ENCODE measurements at regions not wholly inside any gene's neighbourhood (a gene's known extent, or its start where the extent isn't known, plus 50 kb on each side); places are given as distances from the start of the nearest gene placed in this dataset.

DNA sequence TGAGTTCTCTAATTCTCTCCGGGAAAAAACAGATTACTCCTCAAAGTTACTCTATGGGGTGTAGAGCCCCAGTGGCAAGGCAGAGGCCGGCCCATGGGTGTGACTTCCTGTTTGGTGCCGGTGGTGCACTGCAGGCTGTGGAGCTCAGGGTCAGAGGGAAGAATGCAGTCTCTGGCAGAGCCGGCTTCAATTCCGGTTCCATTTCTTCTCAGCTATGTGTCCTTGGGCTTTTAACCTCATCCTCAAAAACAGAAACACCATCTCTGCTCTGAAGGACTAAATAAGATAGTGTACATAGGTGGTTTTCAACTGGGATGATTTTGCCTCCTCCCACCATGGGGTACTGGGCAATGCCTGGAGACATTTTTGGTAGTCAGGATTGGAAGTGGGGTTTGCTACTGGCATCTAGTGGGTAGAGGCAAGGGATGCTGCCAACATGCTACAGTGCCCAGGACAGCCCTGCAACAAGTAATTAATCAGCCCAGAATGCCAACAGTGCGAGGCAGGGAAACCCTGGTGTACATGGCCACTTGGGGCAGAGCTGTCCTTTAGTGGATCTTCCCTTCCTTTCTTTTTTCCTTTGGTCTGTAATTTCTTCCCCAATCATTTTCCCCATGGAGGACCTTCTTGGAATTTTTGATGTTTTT, 81.2 kb downstream of the INSIG2 start:
- H3K4me3 ChIP-seq, result no peak overlapping the region
- H3K9me1 ChIP-seq (ENCODE audit: control insufficient read depth, insufficient read depth, low read length), result no peaks in the 10 kb centered on the region
- no peaks in the 10 kb centered on the region for H3K4me1 ChIP-seq (replicated peaks in 1 of 2; ENCODE audit: control insufficient read depth in 2 of 2, insufficient read depth in 2 of 2, low read length in 2 of 2)
- intact Hi-C loops (cut with micrococcal nuclease) (no loop called here), in situ Hi-C loops (cut with MboI) (no loop called here)
- FAIRE-seq (no peak), DNase-seq (ENCODE audit: extremely low read depth in 1 of 4, low spot score in 3 of 4) (no peak), ATAC-seq (no peak)
- no TSS peak for BruUV-seq (replicated peaks)
- no peaks in the 10 kb centered on the region for H3K27me3 ChIP-seq (ENCODE audit: control insufficient read depth in 2 of 2, insufficient read depth in 2 of 2, low read length in 2 of 2)
- ChIA-PET CTCF (ENCODE audit: low intra/inter-chr PET ratio) (no interaction called here), POLR2A (no interaction called here)
- no peak overlapping the region for H3K9ac ChIP-seq (ENCODE audit: insufficient read depth in 1 of 2, low read depth in 2 of 2, low read length in 2 of 2)
- TF ChIP-seq RUNX1 (IDR thresholded peaks at IDR 0.05; ENCODE audit: low read depth), result no peak
- TF ChIP-seq TCF7 (IDR thresholded peaks at IDR 0.05; ENCODE audit: borderline replicate concordance), result no peak
- no peak for TF ChIP-seq NCOA1 (IDR thresholded peaks at IDR 0.05; ENCODE audit: low read depth)
- TF ChIP-seq, protein P1, sequence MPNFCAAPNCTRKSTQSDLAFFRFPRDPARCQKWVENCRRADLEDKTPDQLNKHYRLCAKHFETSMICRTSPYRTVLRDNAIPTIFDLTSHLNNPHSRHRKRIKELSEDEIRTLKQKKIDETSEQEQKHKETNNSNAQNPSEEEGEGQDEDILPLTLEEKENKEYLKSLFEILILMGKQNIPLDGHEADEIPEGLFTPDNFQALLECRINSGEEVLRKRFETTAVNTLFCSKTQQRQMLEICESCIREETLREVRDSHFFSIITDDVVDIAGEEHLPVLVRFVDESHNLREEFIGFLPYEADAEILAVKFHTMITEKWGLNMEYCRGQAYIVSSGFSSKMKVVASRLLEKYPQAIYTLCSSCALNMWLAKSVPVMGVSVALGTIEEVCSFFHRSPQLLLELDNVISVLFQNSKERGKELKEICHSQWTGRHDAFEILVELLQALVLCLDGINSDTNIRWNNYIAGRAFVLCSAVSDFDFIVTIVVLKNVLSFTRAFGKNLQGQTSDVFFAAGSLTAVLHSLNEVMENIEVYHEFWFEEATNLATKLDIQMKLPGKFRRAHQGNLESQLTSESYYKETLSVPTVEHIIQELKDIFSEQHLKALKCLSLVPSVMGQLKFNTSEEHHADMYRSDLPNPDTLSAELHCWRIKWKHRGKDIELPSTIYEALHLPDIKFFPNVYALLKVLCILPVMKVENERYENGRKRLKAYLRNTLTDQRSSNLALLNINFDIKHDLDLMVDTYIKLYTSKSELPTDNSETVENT (CRISPR knock-in tag; IDR thresholded peaks at IDR 0.05), result no peak
- TF ChIP-seq, protein P2, sequence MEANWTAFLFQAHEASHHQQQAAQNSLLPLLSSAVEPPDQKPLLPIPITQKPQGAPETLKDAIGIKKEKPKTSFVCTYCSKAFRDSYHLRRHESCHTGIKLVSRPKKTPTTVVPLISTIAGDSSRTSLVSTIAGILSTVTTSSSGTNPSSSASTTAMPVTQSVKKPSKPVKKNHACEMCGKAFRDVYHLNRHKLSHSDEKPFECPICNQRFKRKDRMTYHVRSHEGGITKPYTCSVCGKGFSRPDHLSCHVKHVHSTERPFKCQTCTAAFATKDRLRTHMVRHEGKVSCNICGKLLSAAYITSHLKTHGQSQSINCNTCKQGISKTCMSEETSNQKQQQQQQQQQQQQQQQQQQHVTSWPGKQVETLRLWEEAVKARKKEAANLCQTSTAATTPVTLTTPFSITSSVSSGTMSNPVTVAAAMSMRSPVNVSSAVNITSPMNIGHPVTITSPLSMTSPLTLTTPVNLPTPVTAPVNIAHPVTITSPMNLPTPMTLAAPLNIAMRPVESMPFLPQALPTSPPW (CRISPR knock-in tag; IDR thresholded peaks at IDR 0.05), result no peak
- no peak for TF ChIP-seq ZBTB8A (IDR thresholded peaks at IDR 0.05; ENCODE audit: partially characterized antibody)
- TF ChIP-seq PHTF2 (CRISPR knock-in tag; IDR thresholded peaks at IDR 0.05), result no peak
- TF ChIP-seq RBM17 (IDR thresholded peaks at IDR 0.05; ENCODE audit: borderline replicate concordance, low read depth, low read length), result no peak
- TF ChIP-seq SREBF2 (CRISPR knock-in tag; IDR thresholded peaks at IDR 0.05), result no peak
- TF ChIP-seq, protein P3, sequence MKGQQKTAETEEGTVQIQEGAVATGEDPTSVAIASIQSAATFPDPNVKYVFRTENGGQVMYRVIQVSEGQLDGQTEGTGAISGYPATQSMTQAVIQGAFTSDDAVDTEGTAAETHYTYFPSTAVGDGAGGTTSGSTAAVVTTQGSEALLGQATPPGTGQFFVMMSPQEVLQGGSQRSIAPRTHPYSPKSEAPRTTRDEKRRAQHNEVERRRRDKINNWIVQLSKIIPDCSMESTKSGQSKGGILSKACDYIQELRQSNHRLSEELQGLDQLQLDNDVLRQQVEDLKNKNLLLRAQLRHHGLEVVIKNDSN (CRISPR knock-in tag; IDR thresholded peaks at IDR 0.05), result no peak
- TF ChIP-seq, protein P4, sequence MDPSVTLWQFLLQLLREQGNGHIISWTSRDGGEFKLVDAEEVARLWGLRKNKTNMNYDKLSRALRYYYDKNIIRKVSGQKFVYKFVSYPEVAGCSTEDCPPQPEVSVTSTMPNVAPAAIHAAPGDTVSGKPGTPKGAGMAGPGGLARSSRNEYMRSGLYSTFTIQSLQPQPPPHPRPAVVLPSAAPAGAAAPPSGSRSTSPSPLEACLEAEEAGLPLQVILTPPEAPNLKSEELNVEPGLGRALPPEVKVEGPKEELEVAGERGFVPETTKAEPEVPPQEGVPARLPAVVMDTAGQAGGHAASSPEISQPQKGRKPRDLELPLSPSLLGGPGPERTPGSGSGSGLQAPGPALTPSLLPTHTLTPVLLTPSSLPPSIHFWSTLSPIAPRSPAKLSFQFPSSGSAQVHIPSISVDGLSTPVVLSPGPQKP (CRISPR knock-in tag; IDR thresholded peaks at IDR 0.05), result no peak
- no peak for TF ChIP-seq RBM22 (IDR thresholded peaks at IDR 0.05; ENCODE audit: low read depth, low read length, poor library complexity, severe bottlenecking)
- no peak for TF ChIP-seq SMAD1 (IDR thresholded peaks at IDR 0.05; ENCODE audit: low read depth, low read length, partially characterized antibody)
- H3K9me3 ChIP-seq (replicated peaks; ENCODE audit: control insufficient read depth, insufficient read depth, low read depth, low read length), result no peaks in the 10 kb centered on the region
- no peak overlapping the region for H2AFZ ChIP-seq (ENCODE audit: low read depth, low read length)
- WGBS (ENCODE audit: insufficient coverage, low coverage, missing lambda C conversion rate), result 0% methylated on average over 5 of the region's 6 CpGs
- no peaks in the 10 kb centered on the region for H3K36me3 ChIP-seq (ENCODE audit: control insufficient read depth, insufficient read depth, low read length)
- H3K79me2 ChIP-seq (ENCODE audit: control insufficient read depth, insufficient read depth, low read length), result no peaks in the 10 kb centered on the region
- no peak overlapping the region for H3K27ac ChIP-seq (ENCODE audit: extremely low read depth, low read depth, low read length)
- H3K4me2 ChIP-seq (ENCODE audit: insufficient read depth, low read length), result no peak overlapping the region
- no peaks in the 10 kb centered on the region for H4K20me1 ChIP-seq (replicated peaks; ENCODE audit: control insufficient read depth, insufficient read depth, low read length)

Measured in K562 (cell line).